GM12874 (cell line): ENCODE measurements at regions not wholly inside any gene's neighbourhood (a gene's known extent, or its start where the extent isn't known, plus 50 kb on each side); places are given as distances from the start of the nearest gene placed in this dataset.

Experiments
- TF ChIP-seq, protein P1 (sequence below): IDR thresholded peaks from 2 replicates; pipeline ENCODE4 v1.5.1; 2011; ENCODE audit warnings: low read depth, mild to moderate bottlenecking, control low read depth, low read length, moderate library complexity; ENCODE audit not compliant: insufficient read depth

DNA sequence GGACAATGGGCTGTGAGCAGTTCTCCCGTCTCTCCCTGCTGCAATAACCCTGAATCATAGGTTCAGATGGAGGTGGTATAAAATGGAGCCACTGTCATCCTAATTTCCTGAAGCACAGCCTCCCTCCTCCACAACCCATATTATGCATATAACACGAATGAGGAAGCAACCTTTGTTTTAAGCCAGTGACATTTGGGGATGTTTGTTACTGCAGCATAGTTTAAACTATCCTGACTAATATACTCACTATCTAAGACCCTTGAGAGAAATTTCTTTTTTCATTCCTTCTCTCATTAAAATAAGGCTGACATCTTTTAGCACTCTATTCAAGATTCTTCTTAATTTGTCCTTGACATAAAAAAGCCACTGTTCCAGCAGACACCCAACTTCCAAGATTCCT is 413.4 kb downstream of the SOX9 start:
- TF ChIP-seq, protein P1, sequence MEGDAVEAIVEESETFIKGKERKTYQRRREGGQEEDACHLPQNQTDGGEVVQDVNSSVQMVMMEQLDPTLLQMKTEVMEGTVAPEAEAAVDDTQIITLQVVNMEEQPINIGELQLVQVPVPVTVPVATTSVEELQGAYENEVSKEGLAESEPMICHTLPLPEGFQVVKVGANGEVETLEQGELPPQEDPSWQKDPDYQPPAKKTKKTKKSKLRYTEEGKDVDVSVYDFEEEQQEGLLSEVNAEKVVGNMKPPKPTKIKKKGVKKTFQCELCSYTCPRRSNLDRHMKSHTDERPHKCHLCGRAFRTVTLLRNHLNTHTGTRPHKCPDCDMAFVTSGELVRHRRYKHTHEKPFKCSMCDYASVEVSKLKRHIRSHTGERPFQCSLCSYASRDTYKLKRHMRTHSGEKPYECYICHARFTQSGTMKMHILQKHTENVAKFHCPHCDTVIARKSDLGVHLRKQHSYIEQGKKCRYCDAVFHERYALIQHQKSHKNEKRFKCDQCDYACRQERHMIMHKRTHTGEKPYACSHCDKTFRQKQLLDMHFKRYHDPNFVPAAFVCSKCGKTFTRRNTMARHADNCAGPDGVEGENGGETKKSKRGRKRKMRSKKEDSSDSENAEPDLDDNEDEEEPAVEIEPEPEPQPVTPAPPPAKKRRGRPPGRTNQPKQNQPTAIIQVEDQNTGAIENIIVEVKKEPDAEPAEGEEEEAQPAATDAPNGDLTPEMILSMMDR = no peak

DNA sequence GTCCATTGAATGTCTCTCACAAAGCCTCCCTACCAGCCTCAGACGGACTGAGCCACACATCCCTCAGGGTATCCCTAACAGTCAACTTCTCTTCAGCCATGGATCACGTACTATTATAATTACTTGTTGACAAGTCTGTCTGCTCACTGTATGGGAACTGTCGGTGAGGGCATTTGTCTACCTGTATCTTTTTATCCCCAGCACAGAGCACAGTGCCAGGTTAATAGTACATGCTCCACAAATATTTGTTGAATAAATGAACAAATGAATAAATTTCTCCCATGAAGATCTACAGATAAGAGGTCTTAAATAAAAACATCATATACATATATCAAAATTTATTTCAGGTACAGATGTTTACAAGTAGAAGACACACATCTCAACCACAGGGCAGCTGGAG is 414.0 kb downstream of the SOX9 start:
- TF ChIP-seq, protein P1 = no peak

GRCh38 chr17:72535346-72535745 is 414.5 kb downstream of the SOX9 start:
- TF ChIP-seq, protein P1 = no peak

DNA sequence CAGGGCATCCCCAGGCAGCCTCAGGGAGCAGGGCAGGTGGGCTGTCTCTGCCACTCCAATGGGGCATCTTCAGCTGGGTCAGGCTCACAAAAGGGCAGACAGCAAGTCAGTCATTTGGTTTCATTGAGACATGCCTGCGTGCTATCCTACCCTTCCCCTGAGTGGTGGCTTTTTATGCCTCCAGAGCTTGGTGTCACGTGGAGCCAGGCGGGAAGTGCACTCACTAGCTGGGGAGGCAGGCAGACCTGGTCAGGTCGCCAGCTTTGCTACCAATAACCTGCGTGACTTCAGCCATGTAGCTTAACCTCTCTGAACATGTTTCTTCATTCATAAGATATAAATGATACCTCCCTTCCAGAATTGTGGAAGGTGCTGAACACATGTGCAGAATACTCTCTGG is 415.0 kb downstream of the SOX9 start:
- TF ChIP-seq, protein P1 = no peak

GRCh38 chr17:72536788-72537187 is 416.0 kb downstream of the SOX9 start:
- TF ChIP-seq, protein P1 = no peak

- TF ChIP-seq, protein P1 = no peak
These were observed 417.6 kb downstream of the SOX9 start for GRCh38 chr17:72538443-72538842.

GRCh38 chr17:72538901-72539352 is 418.1 kb downstream of the SOX9 start:
- TF ChIP-seq, protein P1 = no peak
